Activated T-helper 17 cell treated with anti-CD3 and anti-CD28 coated beads, Interleukin-2, amount 50 U/mL, for 72 hours (primary cell): ENCODE measurements at regions not wholly inside any gene's neighbourhood (a gene's known extent, or its start where the extent isn't known, plus 50 kb on each side); places are given as distances from the start of the nearest gene placed in this dataset.

Experiments
- ATAC-seq: fragments of 150-1000 bp; cut with Tn5 transposase; replicated peaks from 2 replicates; pipeline ENCODE4 v1.10.0; 2021; ENCODE audit warnings: mild to moderate bottlenecking, moderate library complexity
- H3K27ac Mint-ChIP-seq: one replicate; pipeline ENCODE4 v1.8.0; 2022; ENCODE audit warnings: mixed read lengths
- H3K27me3 Mint-ChIP-seq: one replicate; pipeline ENCODE4 v1.8.0; 2022; ENCODE audit warnings: mixed read lengths
- H3K36me3 Mint-ChIP-seq: one replicate; pipeline ENCODE4 v1.8.0; 2022; ENCODE audit warnings: low read depth, mild to moderate bottlenecking, mixed read lengths
- H3K4me1 Mint-ChIP-seq: one replicate; pipeline ENCODE4 v1.8.0; 2022; ENCODE audit warnings: mixed read lengths
- H3K4me3 Mint-ChIP-seq: one replicate; pipeline ENCODE4 v1.8.0; 2022; ENCODE audit warnings: mild to moderate bottlenecking, mixed read lengths
- H3K9me3 Mint-ChIP-seq: one replicate; pipeline ENCODE4 v1.8.0; 2022; ENCODE audit warnings: mixed read lengths

- no peak for ATAC-seq
- no peaks in the 10 kb centered on the region for H3K36me3 Mint-ChIP-seq
- H3K4me3 Mint-ChIP-seq = no peak overlapping the region
- H3K9me3 Mint-ChIP-seq = peaks cover 8% of the 10 kb centered on the region
- no peaks in the 10 kb centered on the region for H3K27me3 Mint-ChIP-seq
- H3K27ac Mint-ChIP-seq = no peak overlapping the region
- H3K4me1 Mint-ChIP-seq = no peaks in the 10 kb centered on the region
These were observed 638.2 kb upstream of the IGFBP3 start for GRCh38 chr7:46559194-46559832.

GRCh38 chr7:46558482-46559193, 637.6 kb upstream of the IGFBP3 start:
- Mint-ChIP-seq H3K9me3 (peaks cover 8% of the 10 kb centered on the region), H3K36me3 (no peaks in the 10 kb centered on the region), H3K4me1 (no peaks in the 10 kb centered on the region), H3K27ac (no peak overlapping the region), H3K27me3 (no peaks in the 10 kb centered on the region), H3K4me3 (no peak overlapping the region)
- ATAC-seq = no peak

- no peak for ATAC-seq
- Mint-ChIP-seq H3K9me3 (peaks cover 8% of the 10 kb centered on the region), H3K36me3 (no peaks in the 10 kb centered on the region)
These were observed 636.7 kb upstream of the IGFBP3 start for GRCh38 chr7:46557781-46558180.

GRCh38 chr7:46557295-46557711, 636.2 kb upstream of the IGFBP3 start:
- ATAC-seq = no peak
- no peaks in the 10 kb centered on the region for H3K4me1 Mint-ChIP-seq
- H3K4me3 Mint-ChIP-seq = no peak overlapping the region
- H3K27me3 Mint-ChIP-seq = no peaks in the 10 kb centered on the region
- H3K36me3 Mint-ChIP-seq = no peaks in the 10 kb centered on the region
- peaks cover 10% of the 10 kb centered on the region for H3K9me3 Mint-ChIP-seq
- no peak overlapping the region for H3K27ac Mint-ChIP-seq

More at GRCh38 chr7:46557781-46558180, 636.7 kb upstream of the IGFBP3 start:
- no peaks in the 10 kb centered on the region for H3K4me1 Mint-ChIP-seq
- no peak overlapping the region for H3K27ac Mint-ChIP-seq
- H3K4me3 Mint-ChIP-seq = no peak overlapping the region
- no peaks in the 10 kb centered on the region for H3K27me3 Mint-ChIP-seq

- H3K36me3 Mint-ChIP-seq = no peaks in the 10 kb centered on the region
- no peaks in the 10 kb centered on the region for H3K4me1 Mint-ChIP-seq
- no peak overlapping the region for H3K4me3 Mint-ChIP-seq
- no peak overlapping the region for H3K27ac Mint-ChIP-seq
- ATAC-seq = no peak
- H3K27me3 Mint-ChIP-seq = no peaks in the 10 kb centered on the region
- peaks cover 4% of the 10 kb centered on the region for H3K9me3 Mint-ChIP-seq
These were observed 633.8 kb upstream of the IGFBP3 start for GRCh38 chr7:46554688-46555422.

- no peak overlapping the region for H3K27ac Mint-ChIP-seq
- peaks cover 6% of the 10 kb centered on the region for H3K9me3 Mint-ChIP-seq
- H3K4me1 Mint-ChIP-seq = no peaks in the 10 kb centered on the region
- H3K36me3 Mint-ChIP-seq = no peaks in the 10 kb centered on the region
- no peak for ATAC-seq
- peaks cover 4% of the 10 kb centered on the region for H3K27me3 Mint-ChIP-seq
- no peak overlapping the region for H3K4me3 Mint-ChIP-seq
These were observed 630.5 kb upstream of the IGFBP3 start for GRCh38 chr7:46551603-46552002.

- Mint-ChIP-seq H3K27ac (no peak overlapping the region), H3K27me3 (peaks cover 6% of the 10 kb centered on the region), H3K4me3 (no peak overlapping the region), H3K9me3 (peaks cover 9% of the 10 kb centered on the region), H3K4me1 (no peaks in the 10 kb centered on the region), H3K36me3 (no peaks in the 10 kb centered on the region)
- ATAC-seq = no peak
These were observed 629.8 kb upstream of the IGFBP3 start for GRCh38 chr7:46550864-46551263.

- no peak overlapping the region for H3K4me3 Mint-ChIP-seq
- H3K4me1 Mint-ChIP-seq = no peaks in the 10 kb centered on the region
- ATAC-seq = no peak
- H3K36me3 Mint-ChIP-seq = no peaks in the 10 kb centered on the region
- H3K27me3 Mint-ChIP-seq = peaks cover 6% of the 10 kb centered on the region
- peaks cover 12% of the 10 kb centered on the region for H3K9me3 Mint-ChIP-seq
- no peak overlapping the region for H3K27ac Mint-ChIP-seq
These were observed 629.0 kb upstream of the IGFBP3 start for GRCh38 chr7:46549892-46550639.

GRCh38 chr7:46549347-46549746, 628.3 kb upstream of the IGFBP3 start:
- no peaks in the 10 kb centered on the region for H3K4me1 Mint-ChIP-seq
- no peak for ATAC-seq
- H3K36me3 Mint-ChIP-seq = no peaks in the 10 kb centered on the region
- no peak overlapping the region for H3K27ac Mint-ChIP-seq
- H3K9me3 Mint-ChIP-seq = peaks cover 16% of the 10 kb centered on the region
- peaks cover 6% of the 10 kb centered on the region for H3K27me3 Mint-ChIP-seq
- no peak overlapping the region for H3K4me3 Mint-ChIP-seq

- Mint-ChIP-seq H3K27me3 (peaks cover 6% of the 10 kb centered on the region), H3K27ac (no peak overlapping the region), H3K36me3 (no peaks in the 10 kb centered on the region), H3K4me1 (no peaks in the 10 kb centered on the region), H3K9me3 (peaks cover 12% of the 10 kb centered on the region), H3K4me3 (no peak overlapping the region)
- ATAC-seq = no peak
These were observed 626.0 kb upstream of the IGFBP3 start for GRCh38 chr7:46547044-46547443.

GRCh38 chr7:46545790-46546189, 624.7 kb upstream of the IGFBP3 start:
- Mint-ChIP-seq H3K27ac (no peak overlapping the region), H3K36me3 (no peaks in the 10 kb centered on the region), H3K27me3 (peaks cover 6% of the 10 kb centered on the region), H3K9me3 (peaks cover 12% of the 10 kb centered on the region), H3K4me3 (no peak overlapping the region), H3K4me1 (no peaks in the 10 kb centered on the region)
- no peak for ATAC-seq

GRCh38 chr7:46544396-46545008, 623.4 kb upstream of the IGFBP3 start:
- Mint-ChIP-seq H3K27ac (no peak overlapping the region), H3K36me3 (no peaks in the 10 kb centered on the region), H3K9me3 (peaks cover 12% of the 10 kb centered on the region), H3K4me3 (no peak overlapping the region), H3K4me1 (no peaks in the 10 kb centered on the region), H3K27me3 (peaks cover 6% of the 10 kb centered on the region)
- ATAC-seq = no peak

GRCh38 chr7:46542076-46542475, 621.0 kb upstream of the IGFBP3 start:
- H3K27me3 Mint-ChIP-seq = peaks cover 3% of the 10 kb centered on the region

GRCh38 chr7:46539892-46540483, 618.9 kb upstream of the IGFBP3 start:
- Mint-ChIP-seq H3K4me3 (no peak overlapping the region), H3K27me3 (no peaks in the 10 kb centered on the region), H3K9me3 (peaks cover 3% of the 10 kb centered on the region), H3K4me1 (no peaks in the 10 kb centered on the region), H3K36me3 (no peaks in the 10 kb centered on the region), H3K27ac (no peak overlapping the region)
- no peak for ATAC-seq

More at GRCh38 chr7:46542076-46542475, 621.0 kb upstream of the IGFBP3 start:
- Mint-ChIP-seq H3K27ac (no peak overlapping the region), H3K36me3 (no peaks in the 10 kb centered on the region), H3K4me1 (no peaks in the 10 kb centered on the region), H3K4me3 (no peak overlapping the region), H3K9me3 (peaks cover 12% of the 10 kb centered on the region)
- ATAC-seq = no peak
